Umbilical cord (tissue), 1 donor: ENCODE measurements at regions not wholly inside any gene's neighbourhood (a gene's known extent, or its start where the extent isn't known, plus 50 kb on each side); places are given as distances from the start of the nearest gene placed in this dataset.

ENCODE experiments used
- DNase-seq: peaks from one replicate; pipeline ENCODE4 v3.0.0-alpha.2; 2015; ENCODE audit warnings: low spot score

GRCh38 chr10:78540355-78541076, 506.9 kb downstream of the RPS24 start:
- no peak for DNase-seq

- peak; percentile 73 for DNase-seq
Observed at GRCh38 chr10:78541481-78542140, 507.9 kb downstream of the RPS24 start.

GRCh38 chr10:78542141-78542489, 508.5 kb downstream of the RPS24 start:
- DNase-seq = peak; percentile 55

- no peak for DNase-seq
Observed at GRCh38 chr10:78542521-78542920, 508.9 kb downstream of the RPS24 start.

- DNase-seq = no peak
Observed at GRCh38 chr10:78543031-78543748, 509.5 kb downstream of the RPS24 start.

GRCh38 chr10:78543749-78544362, 510.2 kb downstream of the RPS24 start:
- DNase-seq = peak; percentile 95

GRCh38 chr10:78544423-78545090, 510.9 kb downstream of the RPS24 start:
- DNase-seq = no peak

GRCh38 chr10:78545756-78546155, 512.1 kb downstream of the RPS24 start:
- no peak for DNase-seq

- DNase-seq = no peak
Observed at GRCh38 chr10:78547397-78547796, 513.7 kb downstream of the RPS24 start.

- DNase-seq = no peak
Observed at GRCh38 chr10:78547905-78548304, 514.2 kb downstream of the RPS24 start.

GRCh38 chr10:78548369-78548768, 514.7 kb downstream of the RPS24 start:
- no peak for DNase-seq

GRCh38 chr10:78549140-78549935, 515.7 kb downstream of the RPS24 start:
- no peak for DNase-seq

- DNase-seq = no peak
Observed at GRCh38 chr10:78550090-78550489, 516.4 kb downstream of the RPS24 start.

- no peak for DNase-seq
Observed at GRCh38 chr10:78550716-78551115, 517.1 kb downstream of the RPS24 start.

- no peak for DNase-seq
Observed at GRCh38 chr10:78551184-78552005, 517.4 kb upstream of the ZMIZ1 start.

- DNase-seq = peak; percentile 93
Observed at GRCh38 chr10:78552261-78552811, 516.4 kb upstream of the ZMIZ1 start.

- DNase-seq = no peak
Observed at GRCh38 chr10:78553792-78554191, 515.0 kb upstream of the ZMIZ1 start.

GRCh38 chr10:78555128-78555527, 513.6 kb upstream of the ZMIZ1 start:
- no peak for DNase-seq

- DNase-seq = no peak
Observed at GRCh38 chr10:78556705-78557432, 511.9 kb upstream of the ZMIZ1 start.
